Stomach (tissue), 4 donors: ENCODE measurements at regions not wholly inside any gene's neighbourhood (a gene's known extent, or its start where the extent isn't known, plus 50 kb on each side); places are given as distances from the start of the nearest gene placed in this dataset.

Experiments used
- CTCF ChIP-seq, 7 experiments: fragments of 450-650 bp in 4 of 7; fragments of 200-600 bp in 3 of 7; sonication (generic) in 3 of 7; IDR thresholded peaks; one replicate each; pipeline ENCODE4 v1.5.1; 2016 to 2019; ENCODE audit warnings: antibody characterized with exemption in 7 of 7, control low read depth in 2 of 7, mild to moderate bottlenecking in 1 of 7
- EP300 ChIP-seq: sonication (generic); formaldehyde crosslinking; IDR thresholded peaks from one replicate; pipeline ENCODE4 v1.6.1; 2017; ENCODE audit warnings: antibody characterized with exemption
- POLR2A ChIP-seq, 4 donors: fragments of 450-650 bp; IDR thresholded peaks; one replicate each; pipeline ENCODE4 v1.6.1; 2016; ENCODE audit warnings: antibody characterized with exemption in 4 of 4, control low read depth in 2 of 4, mild to moderate bottlenecking in 1 of 4, moderate library complexity in 1 of 4
- POLR2AphosphoS5 ChIP-seq, 3 donors: sonication (generic); formaldehyde crosslinking; IDR thresholded peaks; one replicate each; pipeline ENCODE4 v1.6.1; 2016; ENCODE audit warnings: antibody characterized with exemption in 3 of 3

DNA sequence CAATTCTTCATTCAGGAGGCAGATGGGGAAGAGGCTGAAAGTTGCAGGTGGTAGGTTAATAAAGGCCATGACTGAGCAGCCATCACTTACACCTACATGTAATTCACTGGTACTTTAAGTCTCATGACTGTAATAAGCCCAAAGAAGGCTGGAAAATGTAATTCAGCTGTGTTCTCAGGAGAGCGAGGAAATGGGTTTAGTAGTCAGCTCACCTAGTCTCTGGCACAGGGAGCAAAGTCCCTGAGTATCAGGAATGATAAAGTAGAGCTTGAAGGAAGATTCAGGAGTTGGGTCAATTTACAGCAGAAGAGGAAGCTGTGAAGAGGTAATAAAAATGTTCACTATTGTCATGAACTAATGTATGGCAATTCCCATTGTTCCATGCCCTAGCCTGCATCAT is 393.4 kb upstream of the KAZN start:
- no peak for TF ChIP-seq CTCF (IDR thresholded peaks at IDR 0.05)
- no peak for TF ChIP-seq POLR2A (IDR thresholded peaks at IDR 0.05)
- TF ChIP-seq POLR2AphosphoS5 (IDR thresholded peaks at IDR 0.05), result no peak
- TF ChIP-seq EP300, result no peak
